RWPE2 (cell line): ENCODE measurements at regions not wholly inside any gene's neighbourhood (a gene's known extent, or its start where the extent isn't known, plus 50 kb on each side); places are given as distances from the start of the nearest gene placed in this dataset.

ENCODE experiments used
- ATAC-seq: fragments of 200-7000 bp; cut with Tn5 transposase; 3 replicates; pipeline ENCODE4 v1.9.1; 2021; ENCODE audit warnings: low read depth
- DNase-seq: peaks from one replicate; pipeline ENCODE4 v3.0.0-alpha.2; 2020; ENCODE audit warnings: low spot score
- H3K27ac ChIP-seq: fragments of 450-650 bp; 2 replicates; pipeline ENCODE4 v1.5.1; 2017; ENCODE audit warnings: mild to moderate bottlenecking; ENCODE audit not compliant: poor library complexity, severe bottlenecking
- H3K27me3 ChIP-seq: fragments of 250-450 bp; sonication (Bioruptor Pico); 2 replicates; pipeline ENCODE4 v1.5.1; 2021; ENCODE audit warnings: mild to moderate bottlenecking, moderate library complexity; ENCODE audit not compliant: insufficient read depth, poor library complexity, severe bottlenecking
- H3K36me3 ChIP-seq: fragments of 250-450 bp; sonication (Bioruptor Pico); 2 replicates; pipeline ENCODE4 v1.5.1; 2020; ENCODE audit warnings: low read depth, mild to moderate bottlenecking, moderate library complexity
- H3K4me1 ChIP-seq: fragments of 250-450 bp; sonication (Bioruptor Pico); 2 replicates; pipeline ENCODE4 v1.5.1; 2021; ENCODE audit warnings: mild to moderate bottlenecking, moderate library complexity; ENCODE audit not compliant: insufficient read depth, poor library complexity, severe bottlenecking
- H3K4me3 ChIP-seq: fragments of 250-450 bp; sonication (Bioruptor Pico); 2 replicates; pipeline ENCODE4 v1.5.1; 2021; ENCODE audit warnings: mild to moderate bottlenecking, moderate library complexity; ENCODE audit not compliant: severe bottlenecking
- H3K9me3 ChIP-seq: fragments of 250-450 bp; sonication (Bioruptor Pico); 2 replicates; pipeline ENCODE4 v1.5.1; 2021; ENCODE audit warnings: mild to moderate bottlenecking, moderate library complexity; ENCODE audit not compliant: severe bottlenecking
- CTCF ChIP-seq: fragments of 450-650 bp; IDR thresholded peaks from one replicate; pipeline ENCODE4 v1.5.1; 2017; ENCODE audit warnings: mild to moderate bottlenecking, moderate library complexity; ENCODE audit not compliant: poor library complexity, severe bottlenecking

DNA sequence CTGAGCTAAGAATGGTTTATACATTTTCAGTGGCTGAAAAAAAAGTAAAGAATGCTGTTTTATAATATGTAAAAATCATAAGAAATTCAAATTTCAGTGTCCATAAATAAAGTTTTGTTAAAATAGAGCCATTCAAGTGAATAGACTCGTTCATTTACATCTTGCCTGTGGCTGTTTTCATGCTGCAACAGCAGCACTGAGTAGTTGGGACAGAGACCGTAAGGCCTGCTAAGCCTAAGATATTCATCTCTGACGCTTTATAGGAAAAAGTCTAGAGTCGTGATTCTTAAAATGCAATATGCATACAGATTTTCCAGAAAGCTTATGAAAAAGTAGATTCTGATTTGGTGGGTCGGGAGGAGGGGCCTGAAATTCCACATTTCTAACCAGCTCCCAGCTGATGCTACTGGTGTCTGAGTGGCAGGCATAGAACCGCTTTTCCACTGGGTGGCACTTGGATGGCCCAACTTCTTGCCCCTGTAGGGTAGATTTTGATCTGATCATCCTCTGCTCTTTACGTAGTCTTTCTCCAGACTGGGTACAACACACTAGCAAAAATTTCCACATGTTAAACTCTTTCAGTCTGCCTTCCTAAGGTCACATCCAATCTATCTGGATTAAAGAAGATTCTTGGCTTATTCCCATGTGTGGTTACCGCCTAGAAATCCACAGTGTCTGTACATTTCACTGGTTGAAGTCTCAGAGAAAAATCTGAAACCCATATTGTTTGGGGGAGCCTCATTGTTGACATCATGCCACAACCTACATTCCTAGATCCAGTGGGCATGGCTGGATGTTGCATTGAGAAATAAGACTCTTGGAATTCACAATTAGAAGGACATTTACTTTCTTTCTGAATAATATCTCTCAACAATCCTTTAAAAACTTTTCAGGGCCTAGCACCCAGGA is 151.2 kb downstream of the C12orf75 start:
- no peaks in the 10 kb centered on the region for H3K27me3 ChIP-seq
- no peak for TF ChIP-seq CTCF
- H3K9me3 ChIP-seq, result no peaks in the 10 kb centered on the region
- no peak overlapping the region for H3K27ac ChIP-seq
- no peak overlapping the region for H3K4me3 ChIP-seq
- ATAC-seq, result no peak
- H3K36me3 ChIP-seq, result no peaks in the 10 kb centered on the region
- DNase-seq, result no peak
- H3K4me1 ChIP-seq, result peaks cover 7% of the 10 kb centered on the region

GRCh38 chr12:105482951-105483350 is 152.5 kb downstream of the C12orf75 start:
- ATAC-seq, result no peak

GRCh38 chr12:105483691-105484090 is 153.2 kb downstream of the C12orf75 start:
- ATAC-seq (no peak), DNase-seq (no peak)
- Histone ChIP-seq H3K36me3 (no peaks in the 10 kb centered on the region), H3K27me3 (no peaks in the 10 kb centered on the region), H3K4me1 (peaks cover 7% of the 10 kb centered on the region), H3K4me3 (no peak overlapping the region), H3K9me3 (no peaks in the 10 kb centered on the region), H3K27ac (no peak overlapping the region)
- TF ChIP-seq CTCF, result no peak

More at GRCh38 chr12:105482951-105483350, 152.5 kb downstream of the C12orf75 start:
- Histone ChIP-seq H3K27me3 (no peaks in the 10 kb centered on the region), H3K4me1 (peaks cover 7% of the 10 kb centered on the region), H3K36me3 (no peaks in the 10 kb centered on the region), H3K9me3 (no peaks in the 10 kb centered on the region), H3K4me3 (no peak overlapping the region), H3K27ac (no peak overlapping the region)
- no peak for DNase-seq
- TF ChIP-seq CTCF, result no peak

DNA sequence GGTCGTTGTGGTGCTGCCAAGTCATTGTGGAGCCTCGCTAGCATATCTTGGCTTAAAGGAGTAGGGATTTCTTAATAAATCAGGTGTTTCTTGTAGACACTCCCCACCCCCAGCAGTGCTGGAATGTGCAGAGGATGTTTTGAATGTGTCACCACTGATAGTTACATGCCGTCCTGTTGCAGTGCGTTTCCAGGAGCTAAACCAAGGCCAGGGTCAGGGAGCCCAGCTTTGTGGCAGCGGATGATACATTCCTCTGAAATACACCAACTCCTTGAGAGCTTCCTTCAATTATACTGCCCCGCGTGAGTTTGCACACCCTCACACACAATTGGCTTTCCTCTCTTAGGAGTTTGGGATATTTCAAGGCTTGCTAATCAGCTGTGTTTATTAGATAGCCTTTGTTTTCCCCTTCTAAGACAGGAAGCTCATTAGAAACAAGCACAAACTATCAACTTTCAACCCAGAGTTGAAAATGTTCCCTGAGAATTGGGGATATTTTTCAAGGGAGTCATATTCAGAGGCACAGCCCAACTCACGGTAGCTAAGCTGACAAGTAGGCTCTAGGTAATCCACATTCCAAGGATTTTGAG is 154.9 kb downstream of the C12orf75 start:
- no peak overlapping the region for H3K4me3 ChIP-seq
- peak; percentile 54; the same call in 2 of the 3 replicates for ATAC-seq
- no peaks in the 10 kb centered on the region for H3K9me3 ChIP-seq
- peak overlapping the region; percentile 29 for H3K27ac ChIP-seq
- peaks cover 7% of the 10 kb centered on the region for H3K4me1 ChIP-seq
- TF ChIP-seq CTCF, result no peak
- DNase-seq, result no peak
- no peaks in the 10 kb centered on the region for H3K36me3 ChIP-seq
- no peaks in the 10 kb centered on the region for H3K27me3 ChIP-seq
